NCI-H1105 treated with DMSO at 0.1 percent for 48 hours (cell line): ENCODE measurements at regions not wholly inside any gene's neighbourhood (a gene's known extent, or its start where the extent isn't known, plus 50 kb on each side); places are given as distances from the start of the nearest gene placed in this dataset.
A peak's percentile ranks its signal among the peaks of the same experiment; 100 is the strongest.

ENCODE experiments used
- DNase-seq: peaks from one replicate; lab custom pipeline; 2025; lab: John Stamatoyannopoulos, UW

DNA sequence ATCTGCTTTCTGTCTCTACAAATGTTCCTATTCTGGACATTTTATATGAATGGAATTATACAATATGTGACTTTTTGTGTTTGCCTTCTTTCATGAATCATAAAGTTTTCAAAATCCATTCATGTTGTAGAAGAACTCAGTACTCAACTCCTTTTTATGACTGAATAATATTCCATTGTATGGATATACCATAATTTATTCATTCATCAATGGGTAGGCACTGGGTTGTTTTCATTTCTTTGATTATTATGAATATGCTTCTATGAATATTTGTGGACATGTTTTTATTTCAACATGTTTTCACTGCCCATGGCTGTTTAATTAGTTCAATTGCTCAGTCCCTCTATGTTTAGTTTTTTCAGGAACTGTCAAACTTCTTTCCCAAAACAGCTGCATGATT is 76.5 kb upstream of the GTSF1L start:
- DNase-seq = no peak

DNA sequence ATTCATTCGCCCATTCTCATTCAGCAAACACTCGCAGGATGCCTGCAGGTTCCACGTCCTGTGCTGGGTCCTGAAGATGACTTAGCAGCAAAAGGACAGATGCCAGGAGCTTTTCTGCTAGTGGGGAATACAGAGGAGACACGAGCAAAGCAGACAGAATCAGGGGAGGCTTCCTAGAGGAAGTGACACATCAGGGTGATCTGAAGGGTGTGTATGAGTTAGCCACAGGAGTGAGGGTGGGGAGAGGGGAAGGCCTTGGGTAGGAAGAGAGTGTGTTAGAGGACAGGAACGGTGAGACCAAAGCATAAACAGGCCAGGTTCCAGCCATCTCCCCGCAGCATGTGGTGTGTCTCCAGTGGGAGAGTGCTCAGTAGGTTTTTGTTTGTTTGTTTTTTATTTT is 73.4 kb upstream of the GTSF1L start:
- DNase-seq = no peak

- DNase-seq = no peak
These were observed 72.9 kb upstream of the GTSF1L start for GRCh38 chr20:43799741-43800140.

DNA sequence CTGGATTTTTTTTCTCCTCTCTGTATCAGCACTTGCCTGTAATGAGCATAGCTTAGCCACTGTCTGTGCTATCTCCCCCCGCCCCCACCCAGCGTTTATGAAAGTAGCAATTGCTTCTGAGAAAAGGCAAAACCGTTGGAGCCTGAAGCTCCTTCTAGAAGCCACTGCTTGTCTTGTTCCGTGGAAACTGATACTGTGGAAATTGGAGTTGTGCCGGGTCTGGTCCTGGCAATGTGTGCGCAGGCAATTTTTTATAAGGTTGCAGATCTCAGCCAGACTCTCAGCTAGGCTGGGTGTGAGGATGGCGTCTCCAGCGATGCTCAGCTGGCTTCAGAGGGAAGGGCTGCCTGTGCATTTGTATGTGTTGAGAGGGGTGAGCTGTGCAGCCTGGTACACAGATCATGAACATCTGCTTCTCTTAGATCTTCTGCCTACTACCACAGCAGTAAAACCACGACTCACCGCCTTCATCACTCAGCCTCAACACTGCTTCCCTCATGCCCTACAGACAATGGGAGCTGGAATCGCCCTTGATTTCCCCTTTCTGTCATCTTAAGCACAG is 72.4 kb upstream of the GTSF1L start:
- peak; percentile 47 for DNase-seq

- DNase-seq = peak; percentile 54
These were observed 71.7 kb upstream of the GTSF1L start for GRCh38 chr20:43798291-43799149.

GRCh38 chr20:43794326-43794725 is 67.5 kb upstream of the GTSF1L start:
- DNase-seq = no peak

- DNase-seq = no peak
These were observed 62.8 kb upstream of the GTSF1L start for GRCh38 chr20:43789593-43789992.

- no peak for DNase-seq
These were observed 61.1 kb upstream of the GTSF1L start for GRCh38 chr20:43787937-43788336.

GRCh38 chr20:43786885-43787284 is 60.1 kb upstream of the GTSF1L start:
- DNase-seq = no peak

DNA sequence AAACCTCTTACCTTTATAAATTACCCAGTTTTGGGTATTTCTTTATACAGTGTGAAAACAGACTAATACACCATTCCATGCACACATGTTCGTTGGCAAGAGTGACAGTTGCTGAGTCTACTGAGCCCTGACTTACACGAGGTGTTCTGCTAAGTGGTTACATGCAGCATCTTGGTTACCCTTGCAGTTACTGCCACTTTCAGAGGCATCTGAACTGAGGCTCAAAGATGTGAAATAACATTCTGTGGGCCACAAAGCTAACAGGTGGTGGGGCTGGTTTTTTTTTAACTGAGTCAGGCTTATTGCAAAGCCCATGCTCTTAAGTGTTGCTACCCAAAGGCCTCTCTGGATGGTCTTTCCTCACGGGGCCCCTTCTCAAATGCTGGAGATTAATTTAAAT is 54.4 kb upstream of the GTSF1L start:
- DNase-seq = no peak

DNA sequence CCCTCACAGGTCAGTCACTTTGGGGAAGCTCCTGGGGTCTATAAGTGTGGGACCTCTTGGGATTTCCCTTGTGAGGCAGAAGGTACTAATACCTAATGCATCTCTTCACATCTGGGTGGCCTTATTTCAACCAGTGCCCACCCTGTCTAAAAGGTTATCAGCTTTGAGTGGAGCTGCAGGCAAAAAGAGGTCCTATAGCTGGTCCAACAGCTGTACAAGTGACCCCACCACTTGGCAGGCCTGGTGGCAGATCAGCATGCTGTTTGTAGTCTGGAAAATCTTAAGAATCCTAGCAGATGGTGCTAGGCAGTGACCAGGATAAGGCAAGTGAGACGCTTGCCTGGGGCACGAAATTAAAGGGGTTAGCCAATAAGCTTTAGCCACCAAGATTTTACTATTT is 51.6 kb upstream of the GTSF1L start:
- no peak for DNase-seq

DNA sequence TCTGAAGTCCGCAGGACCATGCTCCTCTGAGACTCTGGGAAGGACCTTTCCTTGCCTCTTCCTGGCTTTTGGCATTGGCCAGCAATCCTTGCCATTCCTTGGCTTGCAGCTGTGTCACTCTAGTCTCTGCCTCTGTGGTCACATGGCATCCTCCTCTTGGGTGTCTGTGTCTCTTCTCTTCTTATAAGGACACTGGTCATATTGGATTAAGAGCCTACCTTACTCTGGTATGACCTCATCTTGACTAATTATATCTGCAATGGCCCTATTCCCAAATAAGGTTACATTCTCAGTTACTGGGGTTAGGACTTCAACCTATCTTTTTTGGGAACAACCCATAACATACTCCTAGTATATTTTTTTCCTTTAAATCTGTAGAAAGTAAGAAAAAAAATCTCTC is 49.9 kb upstream of the GTSF1L start:
- no peak for DNase-seq
